ENCODE measurements at regions not wholly inside any gene's neighbourhood (a gene's known extent, or its start where the extent isn't known, plus 50 kb on each side); places are given as distances from the start of the nearest gene placed in this dataset.

GRCh38 chr5:29051509-29051908 lies 2013.1 kb upstream of the CDH9 start:
- no peak for FAIRE-seq
- Histone ChIP-seq H3K4me1 (ENCODE audit: control insufficient read depth in 2 of 3, insufficient read depth in 2 of 3, low read depth in 1 of 3, low read length in 3 of 3) (no peaks in the 10 kb centered on the region), H3K36me3 (ENCODE audit: control insufficient read depth in 2 of 3, insufficient read depth in 3 of 3, low read length in 3 of 3) (no peaks in the 10 kb centered on the region), H3K9me3 (ENCODE audit: control insufficient read depth in 2 of 3, insufficient read depth in 1 of 3, low read length in 3 of 3) (no peaks in the 10 kb centered on the region), H3K27me3 (ENCODE audit: control insufficient read depth, insufficient read depth, low read length) (no peaks in the 10 kb centered on the region), H3K9ac (ENCODE audit: low read length in 3 of 3) (no peak overlapping the region), H3K27ac (ENCODE audit: low read depth in 2 of 2, low read length in 2 of 2) (no peak overlapping the region), H3K4me3 (ENCODE audit: low read length in 3 of 3) (no peak overlapping the region)
- intact Hi-C loops (cut with DNase I), result no loop called here
- no peak for TF ChIP-seq CTCF (IDR thresholded peaks at IDR 0.05; ENCODE audit: borderline replicate concordance, extremely low read depth, insufficient read depth)
- no peak for DNase-seq

- Histone ChIP-seq H3K27me3 (ENCODE audit: control insufficient read depth, insufficient read depth, low read length) (no peaks in the 10 kb centered on the region), H3K4me1 (ENCODE audit: control insufficient read depth in 2 of 3, insufficient read depth in 2 of 3, low read depth in 1 of 3, low read length in 3 of 3) (no peaks in the 10 kb centered on the region), H3K9me3 (ENCODE audit: control insufficient read depth in 2 of 3, insufficient read depth in 1 of 3, low read length in 3 of 3) (no peaks in the 10 kb centered on the region), H3K36me3 (ENCODE audit: control insufficient read depth in 2 of 3, insufficient read depth in 3 of 3, low read length in 3 of 3) (no peaks in the 10 kb centered on the region), H3K4me3 (ENCODE audit: low read length in 3 of 3) (no peak overlapping the region), H3K27ac (ENCODE audit: low read depth in 2 of 2, low read length in 2 of 2) (no peak overlapping the region), H3K9ac (ENCODE audit: low read length in 3 of 3) (no peak overlapping the region)
- intact Hi-C loops (cut with DNase I), result no loop called here
- DNase-seq, result no peak
- TF ChIP-seq CTCF (IDR thresholded peaks at IDR 0.05; ENCODE audit: borderline replicate concordance, extremely low read depth, insufficient read depth), result no peak
- no peak for FAIRE-seq
Observed at GRCh38 chr5:29042152-29042551, 2003.8 kb upstream of the CDH9 start.

GRCh38 chr5:29040404-29040803 lies 2002.0 kb upstream of the CDH9 start:
- Histone ChIP-seq H3K27me3 (ENCODE audit: control insufficient read depth, insufficient read depth, low read length) (no peaks in the 10 kb centered on the region), H3K9ac (ENCODE audit: low read length in 3 of 3) (no peak overlapping the region), H3K4me3 (ENCODE audit: low read length in 3 of 3) (no peak overlapping the region), H3K27ac (ENCODE audit: low read depth in 2 of 2, low read length in 2 of 2) (no peak overlapping the region), H3K4me1 (ENCODE audit: control insufficient read depth in 2 of 3, insufficient read depth in 2 of 3, low read depth in 1 of 3, low read length in 3 of 3) (no peaks in the 10 kb centered on the region), H3K36me3 (ENCODE audit: control insufficient read depth in 2 of 3, insufficient read depth in 3 of 3, low read length in 3 of 3) (no peaks in the 10 kb centered on the region), H3K9me3 (ENCODE audit: control insufficient read depth in 2 of 3, insufficient read depth in 1 of 3, low read length in 3 of 3) (no peaks in the 10 kb centered on the region)
- intact Hi-C loops (cut with DNase I), result no loop called here
- TF ChIP-seq CTCF (IDR thresholded peaks at IDR 0.05; ENCODE audit: borderline replicate concordance, extremely low read depth, insufficient read depth), result no peak
- FAIRE-seq, result no peak
- no peak for DNase-seq

- FAIRE-seq (peak; percentile 30), DNase-seq (no peak)
- no peaks in the 10 kb centered on the region for H3K9me3 ChIP-seq (ENCODE audit: control insufficient read depth in 2 of 3, insufficient read depth in 1 of 3, low read length in 3 of 3)
- no peak for TF ChIP-seq CTCF (IDR thresholded peaks at IDR 0.05; ENCODE audit: borderline replicate concordance, extremely low read depth, insufficient read depth)
- H3K9ac ChIP-seq (ENCODE audit: low read length in 3 of 3), result no peak overlapping the region
- intact Hi-C loops (cut with DNase I), result no loop called here
- no peak overlapping the region for H3K27ac ChIP-seq (ENCODE audit: low read depth in 2 of 2, low read length in 2 of 2)
- H3K27me3 ChIP-seq (ENCODE audit: control insufficient read depth, insufficient read depth, low read length), result no peaks in the 10 kb centered on the region
- H3K4me1 ChIP-seq (ENCODE audit: control insufficient read depth in 2 of 3, insufficient read depth in 2 of 3, low read depth in 1 of 3, low read length in 3 of 3), result no peaks in the 10 kb centered on the region
- no peaks in the 10 kb centered on the region for H3K36me3 ChIP-seq (ENCODE audit: control insufficient read depth in 2 of 3, insufficient read depth in 3 of 3, low read length in 3 of 3)
- no peak overlapping the region for H3K4me3 ChIP-seq (ENCODE audit: low read length in 3 of 3)
Observed at GRCh38 chr5:29039994-29040393, 2001.6 kb upstream of the CDH9 start.
